D721Med (cell line): ENCODE measurements at regions not wholly inside any gene's neighbourhood (a gene's known extent, or its start where the extent isn't known, plus 50 kb on each side); places are given as distances from the start of the nearest gene placed in this dataset.

ENCODE experiments used
- DNase-seq: peaks from one replicate; pipeline ENCODE4 v3.0.0; 2011; ENCODE audit warnings: low spot score; ENCODE audit not compliant: insufficient read length
- FAIRE-seq: peaks from 2 replicates; lab custom pipeline; 2011; peaks lifted over from hg19 to GRCh38; lab: Jason Lieb, UNC
- CTCF ChIP-seq: IDR thresholded peaks from 2 replicates; pipeline ENCODE4 v1.5.1; 2012; ENCODE audit warnings: mild to moderate bottlenecking, control low read depth; ENCODE audit not compliant: insufficient read depth; ENCODE audit errors: missing control alignments

- no peak for TF ChIP-seq CTCF
- no peak for FAIRE-seq
- no peak for DNase-seq
Measured at GRCh38 chr6:6901205-6901719, 206.5 kb upstream of the RREB1 start.

- no peak for DNase-seq
- no peak for TF ChIP-seq CTCF
- FAIRE-seq, result no peak
Measured at GRCh38 chr6:6901945-6902344, 205.8 kb upstream of the RREB1 start.

- TF ChIP-seq CTCF, result no peak
- FAIRE-seq, result no peak
- DNase-seq, result no peak
Measured at GRCh38 chr6:6905961-6906518, 201.7 kb upstream of the RREB1 start.

GRCh38 chr6:6906570-6907213, 201.1 kb upstream of the RREB1 start:
- FAIRE-seq (no peak), DNase-seq (no peak)
- no peak for TF ChIP-seq CTCF

GRCh38 chr6:6907286-6907685, 200.5 kb upstream of the RREB1 start:
- no peak for FAIRE-seq
- TF ChIP-seq CTCF, result no peak
- DNase-seq, result no peak

- TF ChIP-seq CTCF, result no peak
- FAIRE-seq, result no peak
- no peak for DNase-seq
Measured at GRCh38 chr6:6908121-6908520, 199.6 kb upstream of the RREB1 start.

GRCh38 chr6:6909111-6909510, 198.7 kb upstream of the RREB1 start:
- no peak for TF ChIP-seq CTCF
- DNase-seq, result no peak
- no peak for FAIRE-seq
